GM23338 (cell line): ENCODE measurements at regions not wholly inside any gene's neighbourhood (a gene's known extent, or its start where the extent isn't known, plus 50 kb on each side); places are given as distances from the start of the nearest gene placed in this dataset.

Experiments
- ATAC-seq: fragments of 200-7000 bp; cut with Tn5 transposase; 3 replicates; pipeline ENCODE4 v1.9.1; 2020
- DNase-seq: peaks from one replicate; pipeline ENCODE4 v3.0.0-alpha.2; 2015; ENCODE audit warnings: low spot score
- H2AFZ ChIP-seq: fragments of 200-600 bp; sonication (generic); 2 replicates; pipeline ENCODE4 v1.8.0; 2016; ENCODE audit warnings: antibody characterized with exemption, mild to moderate bottlenecking, moderate library complexity
- H3F3A ChIP-seq: fragments of 200-600 bp; sonication (generic); replicated peaks from 2 replicates; pipeline ENCODE4 v1.8.0; 2017; ENCODE audit warnings: antibody characterized with exemption, mixed run types, low read depth
- H3K27ac ChIP-seq: fragments of 200-600 bp; sonication (generic); 2 replicates; pipeline ENCODE4 v1.6.1; 2016; ENCODE audit warnings: low read depth
- H3K27me3 ChIP-seq: fragments of 200-600 bp; sonication (generic); 2 replicates; pipeline ENCODE4 v1.8.0; 2016; ENCODE audit warnings: mild to moderate bottlenecking, mixed run types, moderate library complexity; ENCODE audit not compliant: insufficient read depth
- H3K36me3 ChIP-seq: fragments of 200-600 bp; sonication (generic); 2 replicates; pipeline ENCODE4 v1.8.0; 2016; ENCODE audit warnings: mild to moderate bottlenecking; ENCODE audit not compliant: insufficient read depth
- H3K4me1 ChIP-seq: fragments of 200-600 bp; sonication (generic); 2 replicates; pipeline ENCODE4 v1.8.0; 2016; ENCODE audit warnings: mild to moderate bottlenecking, moderate library complexity; ENCODE audit not compliant: insufficient read depth
- H3K4me2 ChIP-seq: fragments of 200-600 bp; sonication (generic); 2 replicates; pipeline ENCODE4 v1.7.1; 2017; ENCODE audit warnings: mixed run types
- H3K4me3 ChIP-seq: fragments of 200-600 bp; sonication (generic); 2 replicates; pipeline ENCODE4 v1.6.1; 2016; ENCODE audit warnings: mixed run types
- H3K79me2 ChIP-seq: fragments of 200-600 bp; sonication (generic); replicated peaks from 2 replicates; pipeline ENCODE4 v1.8.0; 2017; ENCODE audit warnings: mild to moderate bottlenecking; ENCODE audit not compliant: insufficient read depth
- H3K9me2 ChIP-seq: fragments of 200-600 bp; sonication (generic); 2 replicates; pipeline ENCODE4 v1.8.0; 2017; ENCODE audit not compliant: insufficient read depth
- H4K20me1 ChIP-seq: fragments of 200-600 bp; sonication (generic); replicated peaks from 2 replicates; pipeline ENCODE4 v1.8.0; 2017; ENCODE audit warnings: mild to moderate bottlenecking; ENCODE audit not compliant: insufficient read depth
- H3K27ac Mint-ChIP-seq: 2 replicates; pipeline ENCODE4 v1.8.0; 2020; ENCODE audit warnings: inconsistent platforms, mild to moderate bottlenecking, moderate library complexity, mixed read lengths
- H3K27me3 Mint-ChIP-seq: 3 replicates; pipeline ENCODE4 v1.8.0; 2022; ENCODE audit warnings: low read depth, mild to moderate bottlenecking, moderate library complexity, mixed read lengths, inconsistent platforms; ENCODE audit not compliant: insufficient read depth, poor library complexity
- H3K36me3 Mint-ChIP-seq: 3 replicates; pipeline ENCODE4 v1.8.0; 2021; ENCODE audit warnings: low read depth, mild to moderate bottlenecking, inconsistent platforms, moderate library complexity, mixed read lengths
- H3K4me1 Mint-ChIP-seq: 3 replicates; pipeline ENCODE4 v1.8.0; 2020; ENCODE audit warnings: mild to moderate bottlenecking, inconsistent platforms, mixed read lengths
- H3K4me3 Mint-ChIP-seq: 3 replicates; pipeline ENCODE4 v1.8.0; 2021; ENCODE audit warnings: moderate library complexity, mild to moderate bottlenecking, inconsistent platforms, mixed read lengths
- H3K9me3 Mint-ChIP-seq: 3 replicates; pipeline ENCODE4 v1.8.0; 2020; ENCODE audit warnings: moderate library complexity, mild to moderate bottlenecking, inconsistent platforms, mixed read lengths
- CREB1 ChIP-seq: fragments of 250-450 bp; sonication (Bioruptor Pico); IDR thresholded peaks from 2 replicates; pipeline ENCODE4 v1.5.0; 2020; ENCODE audit warnings: low read depth, mild to moderate bottlenecking, moderate library complexity
- EZH2 ChIP-seq: fragments of 200-600 bp; sonication (generic); IDR thresholded peaks from one replicate; pipeline ENCODE4 v1.8.0; 2017; ENCODE audit warnings: antibody characterized with exemption, mild to moderate bottlenecking, low read depth; ENCODE audit not compliant: unreplicated experiment
- JUNB ChIP-seq: IDR thresholded peaks from one replicate; pipeline ENCODE4 v1.6.1; 2016; ENCODE audit warnings: antibody characterized with exemption; ENCODE audit not compliant: unreplicated experiment
- POLR2AphosphoS5 ChIP-seq: IDR thresholded peaks from 2 replicates; pipeline ENCODE4 v1.6.1; 2016; ENCODE audit warnings: antibody characterized with exemption, low read depth
- STAT1 ChIP-seq: IDR thresholded peaks from one replicate; pipeline ENCODE4 v1.6.1; 2016; ENCODE audit warnings: antibody characterized with exemption; ENCODE audit not compliant: unreplicated experiment
- ZNF114 ChIP-seq: fragments of 250-450 bp; sonication (Bioruptor Pico); IDR thresholded peaks from 2 replicates; pipeline ENCODE4 v1.5.0; 2020; ENCODE audit warnings: mild to moderate bottlenecking, moderate library complexity
- ZNF331 ChIP-seq: fragments of 250-450 bp; sonication (Bioruptor Pico); IDR thresholded peaks from 2 replicates; pipeline ENCODE4 v1.5.0; 2020; ENCODE audit warnings: low read depth, mild to moderate bottlenecking, moderate library complexity
- TF ChIP-seq, protein P1 (sequence below): IDR thresholded peaks from one replicate; pipeline ENCODE4 v1.6.1; 2018; ENCODE audit warnings: antibody characterized with exemption; ENCODE audit not compliant: unreplicated experiment
- TF ChIP-seq, protein P2 (sequence below): IDR thresholded peaks from 2 replicates; pipeline ENCODE4 v1.6.1; 2016; ENCODE audit warnings: antibody characterized with exemption
- TF ChIP-seq, protein P3 (sequence below), 2 experiments: fragments of 200-600 bp in 1 of 2; sonication (generic) in 1 of 2; conservative IDR thresholded peaks; 2 replicates each; pipeline versions ENCODE4 v1.5.1 to v1.6.1; 2016 to 2017; ENCODE audit warnings: antibody characterized with exemption in 2 of 2, low read depth in 2 of 2, mild to moderate bottlenecking in 2 of 2, moderate library complexity in 1 of 2

DNA sequence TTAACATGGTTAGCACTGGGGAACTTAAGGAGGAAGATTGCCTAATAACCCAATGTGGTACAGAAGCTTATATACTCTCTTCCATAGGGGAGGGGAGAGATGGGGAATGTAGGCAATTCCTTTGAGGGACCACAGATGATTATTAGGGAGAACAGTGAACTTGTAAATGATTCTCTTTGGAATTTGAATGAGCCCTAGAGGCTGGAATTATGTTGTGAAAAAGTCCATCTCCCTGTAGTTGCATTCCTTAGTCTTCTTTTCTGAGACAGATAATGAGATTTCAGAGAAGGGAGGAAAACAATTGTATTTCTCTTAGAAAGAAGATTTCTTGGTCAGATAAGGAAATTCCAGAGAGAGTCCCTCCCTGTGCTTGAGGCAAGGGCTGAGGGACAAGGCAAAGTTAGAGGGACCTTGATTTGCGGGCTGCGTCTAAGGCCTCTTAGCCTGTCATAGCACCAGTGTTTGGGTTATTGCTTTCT is 89.0 kb upstream of the HMCN1 start:
- Histone ChIP-seq H3K79me2 (no peaks in the 10 kb centered on the region), H2AFZ (no peak overlapping the region), H3K36me3 (peaks cover 6% of the 10 kb centered on the region), H3K4me2 (0 out of 2 replicates have a peak overlapping the region, but pooled peaks have one; percentile 6), H3K9me2 (no peaks in the 10 kb centered on the region; the same call in 1 of the 2 replicates), H3F3A (no peaks in the 10 kb centered on the region), H4K20me1 (no peaks in the 10 kb centered on the region), H3K4me3 (no peak overlapping the region), H3K27me3 (no peaks in the 10 kb centered on the region), H3K27ac (peak overlapping the region; percentile 94), H3K4me1 (peaks cover 18% of the 10 kb centered on the region; the same call in 1 of the 2 replicates)
- ATAC-seq: peak; percentile 67
- TF ChIP-seq, protein P1, sequence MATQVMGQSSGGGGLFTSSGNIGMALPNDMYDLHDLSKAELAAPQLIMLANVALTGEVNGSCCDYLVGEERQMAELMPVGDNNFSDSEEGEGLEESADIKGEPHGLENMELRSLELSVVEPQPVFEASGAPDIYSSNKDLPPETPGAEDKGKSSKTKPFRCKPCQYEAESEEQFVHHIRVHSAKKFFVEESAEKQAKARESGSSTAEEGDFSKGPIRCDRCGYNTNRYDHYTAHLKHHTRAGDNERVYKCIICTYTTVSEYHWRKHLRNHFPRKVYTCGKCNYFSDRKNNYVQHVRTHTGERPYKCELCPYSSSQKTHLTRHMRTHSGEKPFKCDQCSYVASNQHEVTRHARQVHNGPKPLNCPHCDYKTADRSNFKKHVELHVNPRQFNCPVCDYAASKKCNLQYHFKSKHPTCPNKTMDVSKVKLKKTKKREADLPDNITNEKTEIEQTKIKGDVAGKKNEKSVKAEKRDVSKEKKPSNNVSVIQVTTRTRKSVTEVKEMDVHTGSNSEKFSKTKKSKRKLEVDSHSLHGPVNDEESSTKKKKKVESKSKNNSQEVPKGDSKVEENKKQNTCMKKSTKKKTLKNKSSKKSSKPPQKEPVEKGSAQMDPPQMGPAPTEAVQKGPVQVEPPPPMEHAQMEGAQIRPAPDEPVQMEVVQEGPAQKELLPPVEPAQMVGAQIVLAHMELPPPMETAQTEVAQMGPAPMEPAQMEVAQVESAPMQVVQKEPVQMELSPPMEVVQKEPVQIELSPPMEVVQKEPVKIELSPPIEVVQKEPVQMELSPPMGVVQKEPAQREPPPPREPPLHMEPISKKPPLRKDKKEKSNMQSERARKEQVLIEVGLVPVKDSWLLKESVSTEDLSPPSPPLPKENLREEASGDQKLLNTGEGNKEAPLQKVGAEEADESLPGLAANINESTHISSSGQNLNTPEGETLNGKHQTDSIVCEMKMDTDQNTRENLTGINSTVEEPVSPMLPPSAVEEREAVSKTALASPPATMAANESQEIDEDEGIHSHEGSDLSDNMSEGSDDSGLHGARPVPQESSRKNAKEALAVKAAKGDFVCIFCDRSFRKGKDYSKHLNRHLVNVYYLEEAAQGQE: no peak
- TF ChIP-seq, protein P2, sequence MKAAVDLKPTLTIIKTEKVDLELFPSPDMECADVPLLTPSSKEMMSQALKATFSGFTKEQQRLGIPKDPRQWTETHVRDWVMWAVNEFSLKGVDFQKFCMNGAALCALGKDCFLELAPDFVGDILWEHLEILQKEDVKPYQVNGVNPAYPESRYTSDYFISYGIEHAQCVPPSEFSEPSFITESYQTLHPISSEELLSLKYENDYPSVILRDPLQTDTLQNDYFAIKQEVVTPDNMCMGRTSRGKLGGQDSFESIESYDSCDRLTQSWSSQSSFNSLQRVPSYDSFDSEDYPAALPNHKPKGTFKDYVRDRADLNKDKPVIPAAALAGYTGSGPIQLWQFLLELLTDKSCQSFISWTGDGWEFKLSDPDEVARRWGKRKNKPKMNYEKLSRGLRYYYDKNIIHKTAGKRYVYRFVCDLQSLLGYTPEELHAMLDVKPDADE: no peak
- TF ChIP-seq EZH2: no peak
- no peak for TF ChIP-seq JUNB
- no peak for TF ChIP-seq ZNF114 (CRISPR knock-in tag)
- no peak for TF ChIP-seq STAT1
- TF ChIP-seq POLR2AphosphoS5: no peak
- no peak for TF ChIP-seq ZNF331
- TF ChIP-seq, protein P3, sequence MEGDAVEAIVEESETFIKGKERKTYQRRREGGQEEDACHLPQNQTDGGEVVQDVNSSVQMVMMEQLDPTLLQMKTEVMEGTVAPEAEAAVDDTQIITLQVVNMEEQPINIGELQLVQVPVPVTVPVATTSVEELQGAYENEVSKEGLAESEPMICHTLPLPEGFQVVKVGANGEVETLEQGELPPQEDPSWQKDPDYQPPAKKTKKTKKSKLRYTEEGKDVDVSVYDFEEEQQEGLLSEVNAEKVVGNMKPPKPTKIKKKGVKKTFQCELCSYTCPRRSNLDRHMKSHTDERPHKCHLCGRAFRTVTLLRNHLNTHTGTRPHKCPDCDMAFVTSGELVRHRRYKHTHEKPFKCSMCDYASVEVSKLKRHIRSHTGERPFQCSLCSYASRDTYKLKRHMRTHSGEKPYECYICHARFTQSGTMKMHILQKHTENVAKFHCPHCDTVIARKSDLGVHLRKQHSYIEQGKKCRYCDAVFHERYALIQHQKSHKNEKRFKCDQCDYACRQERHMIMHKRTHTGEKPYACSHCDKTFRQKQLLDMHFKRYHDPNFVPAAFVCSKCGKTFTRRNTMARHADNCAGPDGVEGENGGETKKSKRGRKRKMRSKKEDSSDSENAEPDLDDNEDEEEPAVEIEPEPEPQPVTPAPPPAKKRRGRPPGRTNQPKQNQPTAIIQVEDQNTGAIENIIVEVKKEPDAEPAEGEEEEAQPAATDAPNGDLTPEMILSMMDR (conservative IDR thresholded peaks at IDR 0.05; ENCODE audit: low read depth in 2 of 2): no peak
- peak; percentile 56 for DNase-seq
- H3K4me1 Mint-ChIP-seq: peaks cover 31% of the 10 kb centered on the region
- peak overlapping the region; percentile 81 for H3K27ac Mint-ChIP-seq
- no peak overlapping the region for H3K4me3 Mint-ChIP-seq
- H3K27me3 Mint-ChIP-seq: peaks cover 2% of the 10 kb centered on the region
- peaks cover 57% of the 10 kb centered on the region for H3K36me3 Mint-ChIP-seq
- H3K9me3 Mint-ChIP-seq: peaks cover 54% of the 10 kb centered on the region

DNA sequence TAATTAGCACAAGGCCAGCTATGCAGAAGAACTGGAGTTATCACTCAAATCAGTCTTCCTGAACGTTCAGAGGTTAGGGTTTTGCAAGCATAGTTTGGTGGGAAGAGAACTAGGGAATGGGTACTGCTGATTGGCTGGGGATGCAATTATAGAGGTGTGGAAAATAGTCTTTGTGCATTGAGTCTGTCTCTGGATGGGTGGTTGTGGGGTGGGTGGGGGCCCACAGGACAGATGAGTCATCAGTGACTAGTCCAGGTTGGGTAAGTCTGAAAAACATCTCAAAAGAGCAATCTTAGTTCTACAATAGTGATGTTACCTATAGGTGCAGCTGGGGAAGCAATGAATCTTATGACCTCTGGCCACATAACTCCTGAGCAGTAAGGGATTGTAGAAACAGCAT is 89.7 kb upstream of the HMCN1 start:
- H3K9me2 ChIP-seq: no peaks in the 10 kb centered on the region; the same call in 1 of the 2 replicates
- no peak for TF ChIP-seq CREB1
- no peak for TF ChIP-seq ZNF114 (CRISPR knock-in tag)
- TF ChIP-seq EZH2: no peak
- H3K9me3 Mint-ChIP-seq: peaks cover 49% of the 10 kb centered on the region
- no peak overlapping the region for H3K4me3 Mint-ChIP-seq
- peaks cover 18% of the 10 kb centered on the region; the same call in 1 of the 2 replicates for H3K4me1 ChIP-seq
- H3K79me2 ChIP-seq: no peaks in the 10 kb centered on the region
- ATAC-seq (no peak), DNase-seq (no peak)
- no peak overlapping the region for H3K4me2 ChIP-seq
- H3F3A ChIP-seq: no peaks in the 10 kb centered on the region
- peaks cover 6% of the 10 kb centered on the region for H3K36me3 ChIP-seq
- peaks cover 31% of the 10 kb centered on the region for H3K4me1 Mint-ChIP-seq
- no peak overlapping the region for H3K4me3 ChIP-seq
- no peak overlapping the region for H2AFZ ChIP-seq
- peaks cover 50% of the 10 kb centered on the region for H3K36me3 Mint-ChIP-seq
- H4K20me1 ChIP-seq: no peaks in the 10 kb centered on the region
- peak overlapping the region; percentile 94 for H3K27ac ChIP-seq
- no peaks in the 10 kb centered on the region for H3K27me3 ChIP-seq
- peaks cover 2% of the 10 kb centered on the region for H3K27me3 Mint-ChIP-seq
- H3K27ac Mint-ChIP-seq: peak overlapping the region; percentile 81
